SH-SY5Y (cell line): ENCODE measurements at regions not wholly inside any gene's neighbourhood (a gene's known extent, or its start where the extent isn't known, plus 50 kb on each side); places are given as distances from the start of the nearest gene placed in this dataset.

Source experiments
- GATA2 ChIP-seq: IDR thresholded peaks from 2 replicates; pipeline ENCODE4 v1.6.1; 2011; ENCODE audit warnings: mild to moderate bottlenecking, low read depth, low read length
- GATA3 ChIP-seq: IDR thresholded peaks from 2 replicates; pipeline ENCODE4 v1.6.1; 2011; ENCODE audit warnings: low read depth, mild to moderate bottlenecking, low read length, moderate library complexity

DNA sequence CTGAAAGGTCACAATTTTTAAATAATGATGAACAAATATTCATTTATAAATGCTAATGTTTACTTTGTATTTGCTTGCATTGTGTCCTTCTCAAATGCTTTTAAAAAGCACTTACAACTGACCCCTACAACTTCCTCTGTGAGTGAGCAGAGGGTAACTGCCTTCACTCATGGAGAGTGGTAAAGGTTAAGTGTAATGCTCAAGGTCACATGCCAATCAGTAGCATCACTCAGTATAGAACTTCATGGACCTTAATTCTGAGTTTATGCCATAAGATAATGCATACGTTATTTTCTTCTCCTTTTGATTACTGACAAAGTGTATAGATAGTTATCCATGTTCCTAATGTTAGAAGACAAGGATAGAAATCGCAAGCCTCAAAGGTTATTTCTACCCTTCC is 91.8 kb upstream of the SERTAD2 start:
- TF ChIP-seq GATA2, result no peak
- no peak for TF ChIP-seq GATA3
